ENCODE measurements at regions not wholly inside any gene's neighbourhood (a gene's known extent, or its start where the extent isn't known, plus 50 kb on each side); places are given as distances from the start of the nearest gene placed in this dataset.
A peak's percentile ranks its signal among the peaks of the same experiment; 100 is the strongest.

- no peak for DNase-seq
Observed at GRCh38 chrX:10288373-10288975, 131.7 kb downstream of the CLCN4 start.

- DNase-seq = no peak
Observed at GRCh38 chrX:10296576-10296975, 139.8 kb downstream of the CLCN4 start.

- DNase-seq = no peak
Observed at GRCh38 chrX:10310511-10310910, 153.7 kb downstream of the CLCN4 start.

- no peak for DNase-seq
Observed at GRCh38 chrX:10314530-10315104, 157.8 kb downstream of the CLCN4 start.

GRCh38 chrX:10325611-10326010 lies 168.8 kb downstream of the CLCN4 start:
- no peak for DNase-seq

- DNase-seq = peak; percentile 0
Observed at GRCh38 chrX:10326578-10326977, 169.8 kb downstream of the CLCN4 start.

GRCh38 chrX:10327651-10328050 lies 170.9 kb downstream of the CLCN4 start:
- DNase-seq = no peak

- DNase-seq = no peak
Observed at GRCh38 chrX:10329984-10330383, 173.2 kb downstream of the CLCN4 start.

GRCh38 chrX:10341309-10341708 lies 184.5 kb downstream of the CLCN4 start:
- no peak for DNase-seq

GRCh38 chrX:10350221-10350620 lies 193.4 kb downstream of the CLCN4 start:
- DNase-seq = no peak

- no peak for DNase-seq
Observed at GRCh38 chrX:10350981-10351380, 194.2 kb downstream of the CLCN4 start.

- DNase-seq = no peak
Observed at GRCh38 chrX:10352536-10352935, 195.8 kb downstream of the CLCN4 start.

GRCh38 chrX:10356979-10357378 lies 200.2 kb downstream of the CLCN4 start:
- DNase-seq = no peak

- no peak for DNase-seq
Observed at GRCh38 chrX:10358958-10359357, 202.2 kb downstream of the CLCN4 start.

GRCh38 chrX:10360116-10360515 lies 203.3 kb downstream of the CLCN4 start:
- DNase-seq = no peak

- no peak for DNase-seq
Observed at GRCh38 chrX:10365532-10366265, 208.9 kb downstream of the CLCN4 start.

- no peak for DNase-seq
Observed at GRCh38 chrX:10367406-10367805, 210.6 kb downstream of the CLCN4 start.

- no peak for DNase-seq
Observed at GRCh38 chrX:10370976-10371375, 214.2 kb downstream of the CLCN4 start.

- DNase-seq = no peak
Observed at GRCh38 chrX:10377427-10377826, 220.7 kb downstream of the CLCN4 start.

- no peak for DNase-seq
Observed at GRCh38 chrX:10379878-10380277, 223.1 kb downstream of the CLCN4 start.

- DNase-seq = no peak
Observed at GRCh38 chrX:10380300-10380699, 223.5 kb downstream of the CLCN4 start.

GRCh38 chrX:10381193-10381592 lies 224.4 kb downstream of the CLCN4 start:
- no peak for DNase-seq

GRCh38 chrX:10387011-10387410 lies 230.2 kb downstream of the CLCN4 start:
- no peak for DNase-seq

- no peak for DNase-seq
Observed at GRCh38 chrX:10390187-10390586, 230.2 kb downstream of the MID1 start.

GRCh38 chrX:10393241-10393640 lies 227.1 kb downstream of the MID1 start:
- DNase-seq = no peak

Measured in suppressor macrophage treated with lipopolysaccharide for 4 hours (primary cell).